Suprapubic skin (tissue), 4 donors: ENCODE measurements at regions not wholly inside any gene's neighbourhood (a gene's known extent, or its start where the extent isn't known, plus 50 kb on each side); places are given as distances from the start of the nearest gene placed in this dataset.

Experiments used
- EP300 ChIP-seq: sonication (generic); formaldehyde crosslinking; IDR thresholded peaks from one replicate; pipeline ENCODE4 v1.6.1; 2017; ENCODE audit warnings: antibody characterized with exemption
- POLR2A ChIP-seq, 2 donors: fragments of 450-650 bp; IDR thresholded peaks; one replicate each; pipeline ENCODE4 v1.6.1; 2017; ENCODE audit warnings: antibody characterized with exemption in 2 of 2, mild to moderate bottlenecking in 2 of 2, moderate library complexity in 2 of 2
- POLR2AphosphoS5 ChIP-seq, 3 donors: sonication (generic); formaldehyde crosslinking; IDR thresholded peaks; one replicate each; pipeline ENCODE4 v1.6.1; 2017; ENCODE audit warnings: antibody characterized with exemption in 3 of 3
- TF ChIP-seq, protein P1 (sequence below), 2 donors: fragments of 200-600 bp in 1 of 2; fragments of 450-650 bp in 1 of 2; sonication (generic) in 1 of 2; IDR thresholded peaks; one replicate each; pipeline ENCODE4 v1.5.1; 2016 to 2019; ENCODE audit warnings: antibody characterized with exemption in 2 of 2, mild to moderate bottlenecking in 1 of 2, moderate library complexity in 1 of 2

DNA sequence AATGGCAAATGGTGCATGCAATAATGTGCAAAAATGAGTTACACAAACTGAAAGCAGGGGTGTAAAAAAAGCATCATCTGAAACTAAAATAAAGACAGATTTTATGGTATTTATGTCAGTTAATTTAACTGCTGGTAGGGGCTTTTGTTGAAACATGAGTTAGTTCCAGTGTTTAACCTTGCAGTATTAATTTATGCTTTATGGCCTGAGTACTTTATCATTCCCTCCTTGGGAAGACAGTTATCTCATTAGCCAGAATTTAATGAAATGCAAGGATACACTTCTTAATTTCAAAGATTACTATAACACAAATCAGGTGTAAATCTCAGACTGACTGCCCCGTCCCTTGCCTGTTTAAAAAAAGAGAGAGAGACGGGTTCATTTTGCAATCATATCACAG is 240.1 kb upstream of the MEIS2 start:
- no peak for TF ChIP-seq POLR2A (IDR thresholded peaks at IDR 0.05)
- TF ChIP-seq EP300: no peak
- TF ChIP-seq, protein P1, sequence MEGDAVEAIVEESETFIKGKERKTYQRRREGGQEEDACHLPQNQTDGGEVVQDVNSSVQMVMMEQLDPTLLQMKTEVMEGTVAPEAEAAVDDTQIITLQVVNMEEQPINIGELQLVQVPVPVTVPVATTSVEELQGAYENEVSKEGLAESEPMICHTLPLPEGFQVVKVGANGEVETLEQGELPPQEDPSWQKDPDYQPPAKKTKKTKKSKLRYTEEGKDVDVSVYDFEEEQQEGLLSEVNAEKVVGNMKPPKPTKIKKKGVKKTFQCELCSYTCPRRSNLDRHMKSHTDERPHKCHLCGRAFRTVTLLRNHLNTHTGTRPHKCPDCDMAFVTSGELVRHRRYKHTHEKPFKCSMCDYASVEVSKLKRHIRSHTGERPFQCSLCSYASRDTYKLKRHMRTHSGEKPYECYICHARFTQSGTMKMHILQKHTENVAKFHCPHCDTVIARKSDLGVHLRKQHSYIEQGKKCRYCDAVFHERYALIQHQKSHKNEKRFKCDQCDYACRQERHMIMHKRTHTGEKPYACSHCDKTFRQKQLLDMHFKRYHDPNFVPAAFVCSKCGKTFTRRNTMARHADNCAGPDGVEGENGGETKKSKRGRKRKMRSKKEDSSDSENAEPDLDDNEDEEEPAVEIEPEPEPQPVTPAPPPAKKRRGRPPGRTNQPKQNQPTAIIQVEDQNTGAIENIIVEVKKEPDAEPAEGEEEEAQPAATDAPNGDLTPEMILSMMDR (IDR thresholded peaks at IDR 0.05): no peak
- TF ChIP-seq POLR2AphosphoS5 (IDR thresholded peaks at IDR 0.05): no peak
